Upper lobe of left lung (tissue), 6 donors: ENCODE measurements at regions not wholly inside any gene's neighbourhood (a gene's known extent, or its start where the extent isn't known, plus 50 kb on each side); places are given as distances from the start of the nearest gene placed in this dataset.

Experiments
- ATAC-seq, 2 donors: fragments of 200-7000 bp; cut with Tn5 transposase; one replicate each; pipeline ENCODE4 v1.9.1; 2022; ENCODE audit warnings: mild to moderate bottlenecking in 2 of 2, moderate library complexity in 2 of 2; ENCODE audit not compliant: low FRiP score in 2 of 2
- DNase-seq, 2 donors: peaks; one replicate each; pipeline ENCODE4 v3.0.0-alpha.2; 2019 to 2020
- H3K27ac ChIP-seq, 4 donors: fragments of 200-600 bp; sonication (generic); one replicate each; pipeline ENCODE4 v1.5.1; 2016 to 2019
- H3K27me3 ChIP-seq, 4 donors: fragments of 200-600 bp; sonication (generic); one replicate each; pipeline ENCODE4 v1.5.1; 2017 to 2019
- H3K36me3 ChIP-seq, 4 donors: fragments of 200-600 bp; sonication (generic); one replicate each; pipeline ENCODE4 v1.5.1; 2016 to 2019
- H3K4me1 ChIP-seq, 4 donors: fragments of 200-600 bp; sonication (generic); one replicate each; pipeline ENCODE4 v1.5.1; 2018 to 2019
- H3K4me3 ChIP-seq, 4 donors: fragments of 200-600 bp; sonication (generic); one replicate each; pipeline ENCODE4 v1.5.1; 2017 to 2019; ENCODE audit warnings: mild to moderate bottlenecking in 2 of 4, moderate library complexity in 1 of 4
- H3K9me3 ChIP-seq, 4 donors: fragments of 200-600 bp; sonication (generic); one replicate each; pipeline ENCODE4 v1.5.1; 2018 to 2019
- EP300 ChIP-seq, 4 donors: sonication (generic); formaldehyde crosslinking; IDR thresholded peaks; one replicate each; pipeline ENCODE4 v1.5.1; 2017; ENCODE audit warnings: antibody characterized with exemption in 4 of 4, control low read depth in 2 of 4
- POLR2A ChIP-seq, 4 donors: fragments of 450-650 bp; IDR thresholded peaks; one replicate each; pipeline ENCODE4 v1.5.1; 2016 to 2017; ENCODE audit warnings: antibody characterized with exemption in 4 of 4, mild to moderate bottlenecking in 2 of 4
- POLR2AphosphoS5 ChIP-seq, 2 donors: sonication (generic); formaldehyde crosslinking; IDR thresholded peaks; one replicate each; pipeline ENCODE4 v1.5.1; 2017; ENCODE audit warnings: antibody characterized with exemption in 2 of 2
- WGBS, 2 donors: methylation state at CpG; one replicate each; pipeline ENCODE4 v1.1.5; 2017 to 2018; 5-methylcytosine and 5-hydroxymethylcytosine counted together
- TF ChIP-seq, protein P1 (sequence below), 6 experiments: fragments of 450-650 bp in 4 of 6; fragments of 200-600 bp in 2 of 6; sonication (generic) in 2 of 6; IDR thresholded peaks; one replicate each; pipeline ENCODE4 v1.5.1; 2016 to 2019; ENCODE audit warnings: antibody characterized with exemption in 6 of 6
- donor health status: DM: no; HTN: no; CAD: no; lungs with moderate emphysema.
- donor health status: DM: no; HTN: yes; CAD: no; lungs with severe emphysema.

DNA sequence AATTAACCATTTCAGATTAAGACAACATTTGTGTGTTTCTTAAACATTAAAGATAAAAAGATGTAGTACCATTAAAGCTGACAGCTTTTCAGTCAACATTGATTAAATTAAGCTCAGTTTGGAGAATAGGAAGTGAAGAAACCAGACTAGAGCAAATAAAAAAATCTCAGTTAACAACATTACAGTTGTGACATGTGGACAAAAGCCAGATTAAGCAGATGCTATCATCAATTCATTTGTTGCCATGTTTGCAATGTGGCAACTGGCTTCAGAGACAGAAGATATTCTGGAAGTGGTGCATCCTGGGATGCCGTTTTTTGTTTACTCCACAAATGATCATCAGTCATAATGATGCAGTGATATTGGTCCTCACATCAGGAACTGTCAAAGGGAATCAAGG, 70.3 kb upstream of the CNTLN start:
- no peaks in the 10 kb centered on the region for H3K9me3 ChIP-seq
- no peaks in the 10 kb centered on the region for H3K36me3 ChIP-seq
- TF ChIP-seq POLR2AphosphoS5 (IDR thresholded peaks at IDR 0.05): no peak
- TF ChIP-seq, protein P1, sequence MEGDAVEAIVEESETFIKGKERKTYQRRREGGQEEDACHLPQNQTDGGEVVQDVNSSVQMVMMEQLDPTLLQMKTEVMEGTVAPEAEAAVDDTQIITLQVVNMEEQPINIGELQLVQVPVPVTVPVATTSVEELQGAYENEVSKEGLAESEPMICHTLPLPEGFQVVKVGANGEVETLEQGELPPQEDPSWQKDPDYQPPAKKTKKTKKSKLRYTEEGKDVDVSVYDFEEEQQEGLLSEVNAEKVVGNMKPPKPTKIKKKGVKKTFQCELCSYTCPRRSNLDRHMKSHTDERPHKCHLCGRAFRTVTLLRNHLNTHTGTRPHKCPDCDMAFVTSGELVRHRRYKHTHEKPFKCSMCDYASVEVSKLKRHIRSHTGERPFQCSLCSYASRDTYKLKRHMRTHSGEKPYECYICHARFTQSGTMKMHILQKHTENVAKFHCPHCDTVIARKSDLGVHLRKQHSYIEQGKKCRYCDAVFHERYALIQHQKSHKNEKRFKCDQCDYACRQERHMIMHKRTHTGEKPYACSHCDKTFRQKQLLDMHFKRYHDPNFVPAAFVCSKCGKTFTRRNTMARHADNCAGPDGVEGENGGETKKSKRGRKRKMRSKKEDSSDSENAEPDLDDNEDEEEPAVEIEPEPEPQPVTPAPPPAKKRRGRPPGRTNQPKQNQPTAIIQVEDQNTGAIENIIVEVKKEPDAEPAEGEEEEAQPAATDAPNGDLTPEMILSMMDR (IDR thresholded peaks at IDR 0.05): no peak
- H3K27ac ChIP-seq: no peak overlapping the region
- ATAC-seq (no peak), DNase-seq (no peak)
- H3K27me3 ChIP-seq: no peaks in the 10 kb centered on the region
- H3K4me3 ChIP-seq: no peak overlapping the region
- 47 to 67% methylated on average over 1 of the region's 1 CpG for WGBS, 2 donors
- H3K4me1 ChIP-seq: no peaks in the 10 kb centered on the region

DNA sequence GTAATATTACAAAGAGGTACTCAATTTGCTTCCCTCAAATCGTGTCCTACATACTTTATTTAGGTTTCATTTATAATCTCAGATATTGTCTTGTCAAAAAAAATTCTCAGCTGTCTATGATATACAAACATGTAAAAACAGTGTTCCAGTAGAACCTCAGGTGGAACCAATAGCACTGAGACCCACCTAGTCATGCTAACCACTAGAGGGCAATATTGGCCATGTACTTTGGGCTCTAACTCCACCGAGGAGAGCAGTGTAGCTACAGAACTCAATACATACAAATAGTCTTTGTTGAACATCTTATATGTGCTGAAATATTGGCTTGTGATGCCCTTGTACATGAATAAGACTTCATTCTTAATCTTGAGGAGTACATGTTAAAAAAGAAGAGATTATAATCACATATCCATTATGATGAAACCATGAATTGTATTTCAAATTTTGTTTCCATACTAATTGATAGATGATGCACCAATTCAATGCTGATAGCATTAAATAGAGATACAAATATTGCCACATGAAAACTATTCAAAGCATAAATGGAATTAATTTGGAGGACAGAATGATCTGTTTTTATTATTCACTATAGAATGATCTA, 71.2 kb upstream of the CNTLN start:
- H3K4me3 ChIP-seq: no peak overlapping the region
- H3K27ac ChIP-seq: no peak overlapping the region
- WGBS, 2 donors: 4 to 5% methylated on average over 2 of the region's 2 CpGs
- no peaks in the 10 kb centered on the region for H3K27me3 ChIP-seq
- no peaks in the 10 kb centered on the region for H3K36me3 ChIP-seq
- TF ChIP-seq, protein P1 (IDR thresholded peaks at IDR 0.05): peak in 5 of 6 experiments; percentile 49 to 54 (median 52)
- no peak for TF ChIP-seq POLR2A (IDR thresholded peaks at IDR 0.05)
- no peaks in the 10 kb centered on the region for H3K4me1 ChIP-seq
- ATAC-seq (peak in 1 of 2 donors; percentile 79), DNase-seq (no peak)
- H3K9me3 ChIP-seq: no peaks in the 10 kb centered on the region

DNA sequence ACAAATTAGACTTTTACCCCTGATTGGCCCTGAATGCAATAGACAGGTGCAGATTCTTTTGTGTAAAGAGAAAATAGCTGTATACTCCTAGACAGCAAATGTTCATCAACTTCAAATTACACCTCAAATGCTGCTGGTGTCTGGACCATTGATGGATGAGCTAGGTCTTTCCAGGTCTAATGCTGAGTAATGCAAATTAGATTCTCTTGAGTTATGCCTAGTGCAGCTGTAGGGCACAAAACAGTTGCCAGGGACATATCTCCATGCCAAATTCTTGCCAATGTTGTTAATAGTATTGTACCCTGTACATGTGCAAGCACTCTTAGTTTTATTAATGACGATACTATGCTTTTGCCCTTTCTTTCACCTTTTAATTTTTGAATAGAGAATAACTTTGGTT, 72.3 kb upstream of the CNTLN start:
- no peak for TF ChIP-seq EP300 (IDR thresholded peaks at IDR 0.05)
- TF ChIP-seq, protein P1 (IDR thresholded peaks at IDR 0.05): no peak
- no peak for TF ChIP-seq POLR2AphosphoS5 (IDR thresholded peaks at IDR 0.05)
- no peak for TF ChIP-seq POLR2A (IDR thresholded peaks at IDR 0.05)
- H3K36me3 ChIP-seq: no peaks in the 10 kb centered on the region
- no peak for DNase-seq
- WGBS, 2 donors: 43 to 80% methylated on average over 1 of the region's 1 CpG
- H3K9me3 ChIP-seq: no peaks in the 10 kb centered on the region
- no peak overlapping the region for H3K4me3 ChIP-seq
- ATAC-seq: no peak
- no peaks in the 10 kb centered on the region for H3K4me1 ChIP-seq
- no peaks in the 10 kb centered on the region for H3K27me3 ChIP-seq
- H3K27ac ChIP-seq: no peak overlapping the region

DNA sequence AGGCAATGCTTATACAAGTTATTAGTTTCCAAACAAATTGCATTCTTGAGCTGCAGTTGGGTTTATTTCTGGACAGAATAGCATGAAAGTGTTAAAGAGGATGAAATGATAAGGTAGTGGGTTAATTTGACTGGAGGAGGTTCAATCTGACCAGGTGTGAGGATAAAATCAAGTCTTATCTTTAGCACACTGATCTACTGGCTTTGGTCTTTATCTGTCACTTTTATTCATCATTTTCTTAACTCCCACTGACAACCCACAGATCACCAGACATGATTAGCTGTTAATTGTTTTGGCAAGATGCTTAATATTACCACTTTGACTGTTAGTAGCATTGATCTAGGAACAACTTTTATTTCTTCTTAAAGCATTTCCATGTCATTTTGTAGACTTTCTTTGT, 74.4 kb upstream of the CNTLN start:
- no peak for TF ChIP-seq POLR2AphosphoS5 (IDR thresholded peaks at IDR 0.05)
- TF ChIP-seq POLR2A (IDR thresholded peaks at IDR 0.05): no peak
- Histone ChIP-seq H3K27me3 (no peaks in the 10 kb centered on the region), H3K9me3 (no peaks in the 10 kb centered on the region), H3K4me1 (no peaks in the 10 kb centered on the region), H3K27ac (no peak overlapping the region), H3K36me3 (no peaks in the 10 kb centered on the region), H3K4me3 (no peak overlapping the region)
- ATAC-seq (no peak), DNase-seq (no peak)

DNA sequence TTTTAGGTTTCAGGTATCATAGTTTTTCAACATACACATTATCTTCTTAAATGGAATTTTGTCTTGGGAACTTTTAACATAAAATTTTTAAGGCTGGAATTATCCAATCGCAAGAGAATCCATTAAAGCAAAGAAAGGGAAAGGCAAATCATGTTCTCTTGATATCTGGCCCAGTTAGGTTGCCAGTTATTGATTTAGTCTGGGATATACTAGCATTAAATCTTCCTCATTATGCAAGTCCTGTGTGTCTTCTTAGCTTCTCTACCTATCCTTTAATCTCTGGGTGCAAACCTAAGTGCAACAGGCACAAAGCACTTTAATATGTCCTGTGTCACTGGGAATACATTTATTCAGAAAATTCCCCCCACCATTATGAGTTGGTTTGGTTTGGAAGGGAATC, 75.4 kb upstream of the CNTLN start:
- Histone ChIP-seq H3K4me3 (no peak overlapping the region), H3K27me3 (no peaks in the 10 kb centered on the region), H3K36me3 (no peaks in the 10 kb centered on the region), H3K4me1 (no peaks in the 10 kb centered on the region), H3K9me3 (no peaks in the 10 kb centered on the region), H3K27ac (no peak overlapping the region)
- ATAC-seq: no peak
- 89 to 90% methylated on average over 1 of the region's 1 CpG for WGBS, 2 donors
- no peak for DNase-seq
- no peak for TF ChIP-seq POLR2A (IDR thresholded peaks at IDR 0.05)
- TF ChIP-seq, protein P1 (IDR thresholded peaks at IDR 0.05): no peak
- no peak for TF ChIP-seq POLR2AphosphoS5 (IDR thresholded peaks at IDR 0.05)
- TF ChIP-seq EP300 (IDR thresholded peaks at IDR 0.05): no peak
